BJ (cell line): ENCODE measurements at regions not wholly inside any gene's neighbourhood (a gene's known extent, or its start where the extent isn't known, plus 50 kb on each side); places are given as distances from the start of the nearest gene placed in this dataset.

ENCODE experiments used
- CTCF ChIA-PET: fragments of 350-600 bp; formaldehyde crosslinking; extraction: SDS; loops from one replicate; lab custom pipeline; 2021; ENCODE audit warnings: antibody characterized with exemption, inconsistent platforms; lab: Yijun Ruan, JAX
- POLR2A ChIA-PET: fragments of 300-600 bp; sonication (Branson Sonifier 250); formaldehyde crosslinking; extraction: SDS; loops from one replicate; lab custom pipeline; 2021; ENCODE audit warnings: antibody characterized with exemption; lab: Charles Lee
- DNase-seq: peaks from one replicate; pipeline ENCODE4 v3.0.0-alpha.2; 2011; ENCODE audit warnings: low read depth
- H3K27me3 ChIP-seq: 2 replicates; pipeline ENCODE4 v1.6.0; 2011; ENCODE audit warnings: low read length; ENCODE audit not compliant: control insufficient read depth, insufficient read depth
- H3K36me3 ChIP-seq: 2 replicates; pipeline ENCODE4 v1.5.1; 2011; ENCODE audit warnings: low read length; ENCODE audit not compliant: control insufficient read depth, insufficient read depth
- H3K4me3 ChIP-seq: 2 replicates; pipeline ENCODE4 v1.5.1; 2011; ENCODE audit warnings: low read depth, mild to moderate bottlenecking, control low read depth, low read length
- TF ChIP-seq, protein P1 (sequence below): IDR thresholded peaks from 2 replicates; pipeline ENCODE4 v1.5.1; 2011; ENCODE audit warnings: low read depth, mild to moderate bottlenecking, control low read depth, inconsistent platforms, low read length, moderate library complexity; ENCODE audit not compliant: insufficient read depth

DNA sequence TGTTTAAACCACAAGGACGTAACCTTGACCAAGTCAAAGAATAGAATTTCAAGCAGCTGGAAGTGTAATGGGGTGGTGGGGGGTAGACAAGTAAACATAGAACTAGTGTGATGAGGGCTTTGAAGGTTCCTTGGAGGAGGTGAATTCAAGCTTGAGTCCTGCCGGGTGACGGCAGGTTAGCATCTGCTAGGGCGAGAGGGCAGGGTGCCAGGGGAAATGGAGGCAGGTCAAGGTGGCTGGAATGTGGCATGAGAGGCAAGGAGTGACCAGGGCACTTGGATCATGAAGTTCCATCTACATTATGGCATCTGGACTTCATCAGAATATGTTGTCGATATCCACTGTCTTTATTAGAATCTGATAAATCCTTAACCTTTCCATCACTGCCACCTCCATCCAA, 207.5 kb upstream of the SLC35B3 start:
- no peaks in the 10 kb centered on the region for H3K36me3 ChIP-seq
- H3K4me3 ChIP-seq = no peak overlapping the region
- POLR2A ChIA-PET = no interaction called here
- no peaks in the 10 kb centered on the region for H3K27me3 ChIP-seq
- no peak for DNase-seq
- TF ChIP-seq, protein P1, sequence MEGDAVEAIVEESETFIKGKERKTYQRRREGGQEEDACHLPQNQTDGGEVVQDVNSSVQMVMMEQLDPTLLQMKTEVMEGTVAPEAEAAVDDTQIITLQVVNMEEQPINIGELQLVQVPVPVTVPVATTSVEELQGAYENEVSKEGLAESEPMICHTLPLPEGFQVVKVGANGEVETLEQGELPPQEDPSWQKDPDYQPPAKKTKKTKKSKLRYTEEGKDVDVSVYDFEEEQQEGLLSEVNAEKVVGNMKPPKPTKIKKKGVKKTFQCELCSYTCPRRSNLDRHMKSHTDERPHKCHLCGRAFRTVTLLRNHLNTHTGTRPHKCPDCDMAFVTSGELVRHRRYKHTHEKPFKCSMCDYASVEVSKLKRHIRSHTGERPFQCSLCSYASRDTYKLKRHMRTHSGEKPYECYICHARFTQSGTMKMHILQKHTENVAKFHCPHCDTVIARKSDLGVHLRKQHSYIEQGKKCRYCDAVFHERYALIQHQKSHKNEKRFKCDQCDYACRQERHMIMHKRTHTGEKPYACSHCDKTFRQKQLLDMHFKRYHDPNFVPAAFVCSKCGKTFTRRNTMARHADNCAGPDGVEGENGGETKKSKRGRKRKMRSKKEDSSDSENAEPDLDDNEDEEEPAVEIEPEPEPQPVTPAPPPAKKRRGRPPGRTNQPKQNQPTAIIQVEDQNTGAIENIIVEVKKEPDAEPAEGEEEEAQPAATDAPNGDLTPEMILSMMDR = no peak
- CTCF ChIA-PET = no interaction called here

DNA sequence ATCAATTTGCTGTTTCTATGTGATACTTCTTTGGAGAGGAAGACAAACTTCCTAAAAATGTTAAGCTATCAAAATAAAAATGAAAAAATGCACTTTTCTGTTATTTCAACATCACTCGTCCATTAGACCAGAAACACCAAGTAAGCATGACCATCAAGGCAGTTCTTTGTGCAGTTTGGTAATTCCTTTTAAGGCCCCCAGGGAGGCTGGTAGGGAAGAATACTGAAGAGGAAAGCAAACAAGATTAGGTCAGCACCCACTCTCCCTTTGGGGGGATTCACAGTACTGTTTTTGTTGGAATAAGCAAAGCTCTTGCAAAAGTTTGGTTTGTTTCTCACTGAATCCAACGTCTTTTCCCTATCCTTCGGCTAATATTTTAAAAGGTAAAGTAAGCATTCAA, 206.8 kb upstream of the SLC35B3 start:
- Histone ChIP-seq H3K36me3 (no peaks in the 10 kb centered on the region), H3K4me3 (no peak overlapping the region), H3K27me3 (no peaks in the 10 kb centered on the region)
- CTCF ChIA-PET = no interaction called here
- TF ChIP-seq, protein P1 = no peak
- POLR2A ChIA-PET = no interaction called here
- no peak for DNase-seq

DNA sequence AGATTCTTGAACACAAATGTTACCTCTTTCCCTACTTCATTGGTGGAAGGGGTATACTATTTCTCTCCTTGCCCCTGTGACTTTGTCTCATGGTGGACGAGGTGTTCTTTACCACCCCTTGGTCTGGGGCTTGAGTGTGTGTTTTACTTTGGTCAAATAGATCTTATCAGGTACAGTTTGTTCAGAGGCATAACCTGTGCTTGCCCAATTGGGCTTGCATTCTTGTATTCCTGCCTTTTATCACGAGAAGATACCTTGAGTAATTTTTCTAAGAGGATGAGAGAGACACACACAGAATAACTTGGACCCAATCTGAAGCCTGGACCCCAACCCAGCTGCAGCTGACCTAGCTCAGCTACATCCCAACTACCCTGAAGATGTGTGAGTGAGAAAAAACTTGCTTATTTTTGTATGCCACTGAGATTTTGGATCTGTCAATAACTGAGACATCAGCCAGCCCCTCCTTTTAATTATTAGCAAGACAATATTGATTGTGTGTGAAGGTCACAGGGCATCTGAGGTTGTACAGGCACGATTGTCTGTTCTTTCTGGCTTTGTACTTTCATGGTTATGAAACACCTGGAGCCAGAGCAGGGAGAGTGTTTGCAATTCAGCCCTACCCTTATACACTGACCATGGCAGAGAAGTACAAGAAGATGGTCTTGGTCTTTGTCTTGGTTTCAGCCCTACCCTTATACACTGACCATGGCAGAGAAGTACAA, 204.7 kb upstream of the SLC35B3 start:
- TF ChIP-seq, protein P1 = no peak
- POLR2A ChIA-PET = no interaction called here
- DNase-seq = no peak
- Histone ChIP-seq H3K27me3 (no peaks in the 10 kb centered on the region), H3K4me3 (no peak overlapping the region), H3K36me3 (no peaks in the 10 kb centered on the region)
- CTCF ChIA-PET = no interaction called here

DNA sequence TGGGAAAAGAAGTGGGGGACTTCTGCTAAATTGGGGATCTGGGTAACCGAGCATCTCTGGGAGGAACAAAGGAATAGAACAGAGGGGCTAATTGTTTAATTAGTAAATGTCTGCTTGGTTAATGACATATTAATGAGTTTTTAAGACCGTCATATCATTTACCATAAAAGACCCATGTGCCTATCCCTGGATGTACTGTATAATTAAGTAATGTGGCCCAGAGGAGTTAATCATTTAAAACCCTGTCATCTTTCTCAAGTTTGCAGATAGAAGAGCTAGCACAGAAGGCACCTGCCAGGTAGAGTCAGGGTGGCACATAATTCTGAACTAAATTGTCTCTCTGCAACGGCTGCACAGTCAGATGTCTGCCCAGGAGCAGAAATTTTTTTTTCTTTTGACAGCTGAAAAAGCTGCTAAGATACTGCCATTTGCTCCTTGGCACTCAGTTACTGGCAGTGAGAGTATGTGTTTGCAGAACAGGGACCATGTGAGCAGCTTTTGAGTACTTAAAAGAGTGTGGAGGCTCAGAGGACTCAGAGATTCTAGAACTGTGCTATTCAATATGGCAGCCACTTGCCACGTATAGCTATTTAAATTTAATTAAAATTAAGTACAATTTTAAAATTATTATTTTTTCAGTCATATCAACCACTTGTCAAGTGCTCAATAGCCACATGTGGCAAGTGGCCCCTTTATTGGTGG, 202.7 kb upstream of the SLC35B3 start:
- ChIA-PET CTCF (interaction anchor here (1.0 kb wide), 1 partner anchor 7 kb away, joined by 3 read pairs; no protein-coding TSS in a partner anchor), POLR2A (no interaction called here)
- no peak for DNase-seq
- TF ChIP-seq, protein P1 = no peak
- no peaks in the 10 kb centered on the region for H3K27me3 ChIP-seq
- H3K4me3 ChIP-seq = no peak overlapping the region
- H3K36me3 ChIP-seq = no peaks in the 10 kb centered on the region

DNA sequence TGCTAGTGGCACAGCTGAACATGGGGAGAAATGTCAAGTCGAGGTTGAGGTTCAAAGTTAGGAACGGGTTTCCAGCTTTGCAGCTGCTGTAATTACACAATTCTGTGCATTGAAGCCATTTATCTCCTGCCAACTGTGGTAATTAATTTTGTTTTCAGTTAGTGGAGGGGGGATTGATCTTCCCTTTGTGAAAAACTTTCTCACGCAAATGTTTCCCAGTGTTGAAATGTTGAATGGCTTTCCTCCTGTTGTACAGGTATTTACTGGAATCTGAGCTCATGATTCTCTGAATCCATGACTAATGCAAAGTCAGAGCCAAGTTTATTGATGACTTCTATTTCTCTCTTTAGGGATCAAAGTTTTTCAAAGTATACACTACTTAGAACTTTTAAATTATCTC, 198.4 kb upstream of the SLC35B3 start:
- Histone ChIP-seq H3K4me3 (no peak overlapping the region), H3K27me3 (no peaks in the 10 kb centered on the region), H3K36me3 (no peaks in the 10 kb centered on the region)
- DNase-seq = no peak
- TF ChIP-seq, protein P1 = no peak
- ChIA-PET POLR2A (no interaction called here), CTCF (no interaction called here)
